ENCODE measurements at regions not wholly inside any gene's neighbourhood (a gene's known extent, or its start where the extent isn't known, plus 50 kb on each side); places are given as distances from the start of the nearest gene placed in this dataset.

DNA sequence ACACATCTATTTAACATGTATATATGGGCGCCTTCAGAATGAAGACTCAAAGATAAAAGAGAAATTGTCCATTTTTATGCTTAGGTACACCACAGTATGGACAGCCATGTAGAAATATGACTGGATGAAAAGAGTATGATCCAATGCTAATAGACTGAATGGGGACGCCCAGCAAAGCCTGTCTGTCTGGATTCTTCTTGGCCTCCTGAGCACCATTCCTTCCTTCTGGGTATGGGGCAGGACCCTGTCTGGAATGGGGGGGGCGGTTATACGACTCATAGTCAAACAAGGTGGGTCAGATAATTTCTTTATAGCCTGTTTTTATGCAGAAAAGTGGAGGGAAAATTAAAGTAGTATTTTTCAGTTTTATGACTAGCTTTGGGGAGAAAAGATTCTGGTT is 81.2 kb upstream of the ABCD3 start:
- H3K4me1 Mint-ChIP-seq: peaks cover 13% of the 10 kb centered on the region
- H3K27ac Mint-ChIP-seq: no peak overlapping the region
- intact Hi-C loops (cut with DNase I, micrococcal nuclease): loop anchor here (1.0 to 10.0 kb wide), 6 partner anchors 92 to 310 kb away; no protein-coding TSS in a partner anchor
- H3K27me3 Mint-ChIP-seq: peaks cover 2% of the 10 kb centered on the region
- H3K4me3 Mint-ChIP-seq: no peak overlapping the region
- no peaks in the 10 kb centered on the region for H3K9me3 Mint-ChIP-seq (ENCODE audit: low read depth)
- CTCF ChIA-PET: interaction anchor here (0.5 to 6.5 kb wide), 11 partner anchors 26 to 314 kb away, joined by 3 to 56 read pairs (median 5); no protein-coding TSS in a partner anchor
- no peaks in the 10 kb centered on the region for H3K36me3 Mint-ChIP-seq (ENCODE audit: low read depth)
- no peak for DNase-seq
- no peak for ATAC-seq
- POLR2A ChIA-PET: no interaction called here

DNA sequence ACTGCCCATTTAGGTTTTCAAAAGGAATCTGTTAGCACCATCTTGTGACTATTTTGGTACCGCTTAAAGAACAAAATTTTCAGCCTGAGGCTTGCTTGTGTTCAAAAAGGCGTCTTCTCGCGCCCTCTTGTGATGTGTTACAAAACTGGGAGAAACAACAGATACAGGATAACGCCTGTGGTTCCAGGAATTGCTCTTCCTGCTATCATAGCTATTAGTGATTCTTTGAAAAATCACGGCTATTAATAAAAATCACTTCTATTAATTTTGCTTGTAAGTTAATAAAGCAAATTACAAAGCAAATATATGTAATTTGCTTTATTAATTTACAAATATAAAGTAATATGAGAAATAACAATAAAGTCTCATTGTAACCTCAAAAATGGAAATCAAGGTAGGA is 82.2 kb upstream of the ABCD3 start:
- Mint-ChIP-seq H3K4me1 (peaks cover 13% of the 10 kb centered on the region), H3K27me3 (peaks cover 5% of the 10 kb centered on the region), H3K4me3 (no peak overlapping the region), H3K27ac (no peak overlapping the region), H3K9me3 (ENCODE audit: low read depth) (no peaks in the 10 kb centered on the region), H3K36me3 (ENCODE audit: low read depth) (no peaks in the 10 kb centered on the region)
- DNase-seq (peak; percentile 60), ATAC-seq (peak; percentile 60)
- POLR2A ChIA-PET: no interaction called here
- CTCF ChIA-PET: interaction anchor here (0.7 to 6.5 kb wide), 20 partner anchors 9 to 313 kb away, joined by 3 to 56 read pairs (median 5); no protein-coding TSS in a partner anchor
- intact Hi-C loops (cut with DNase I, micrococcal nuclease): loop anchor here (1.0 to 10.0 kb wide), 6 partner anchors 91 to 309 kb away; no protein-coding TSS in a partner anchor

DNA sequence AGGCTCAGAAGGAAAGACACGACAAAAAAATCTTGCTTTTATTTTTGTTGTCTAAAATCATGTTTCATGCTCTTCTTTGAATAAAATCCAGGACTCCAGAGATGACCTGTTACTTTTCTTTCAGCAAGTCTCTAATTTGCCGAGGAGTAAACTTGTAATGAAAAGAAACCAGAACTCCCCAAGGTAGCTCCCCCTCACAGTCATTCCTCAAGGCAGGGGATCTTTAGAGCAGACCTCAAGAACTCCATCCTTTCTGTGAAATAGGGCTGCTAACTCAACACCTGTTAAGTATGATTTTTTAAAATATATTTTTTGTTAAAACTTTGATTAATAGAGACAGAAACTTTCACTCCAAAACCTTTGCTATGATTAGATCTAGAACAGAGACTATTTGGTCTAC is 82.7 kb upstream of the ABCD3 start:
- intact Hi-C loops (cut with DNase I, micrococcal nuclease): loop anchor here in 1 of 2 experiments (5.0 to 10.0 kb wide), 3 partner anchors 91 to 308 kb away; no protein-coding TSS in a partner anchor
- Mint-ChIP-seq H3K27me3 (peaks cover 6% of the 10 kb centered on the region), H3K4me3 (no peak overlapping the region), H3K9me3 (ENCODE audit: low read depth) (no peaks in the 10 kb centered on the region), H3K27ac (no peak overlapping the region), H3K4me1 (peaks cover 13% of the 10 kb centered on the region), H3K36me3 (ENCODE audit: low read depth) (no peaks in the 10 kb centered on the region)
- no peak for DNase-seq
- CTCF ChIA-PET: interaction anchor here (0.7 to 6.5 kb wide), 21 partner anchors 8 to 313 kb away, joined by 3 to 56 read pairs (median 5); partner anchors contain the start of gene ARHGAP29
- no peak for ATAC-seq
- POLR2A ChIA-PET: no interaction called here

DNA sequence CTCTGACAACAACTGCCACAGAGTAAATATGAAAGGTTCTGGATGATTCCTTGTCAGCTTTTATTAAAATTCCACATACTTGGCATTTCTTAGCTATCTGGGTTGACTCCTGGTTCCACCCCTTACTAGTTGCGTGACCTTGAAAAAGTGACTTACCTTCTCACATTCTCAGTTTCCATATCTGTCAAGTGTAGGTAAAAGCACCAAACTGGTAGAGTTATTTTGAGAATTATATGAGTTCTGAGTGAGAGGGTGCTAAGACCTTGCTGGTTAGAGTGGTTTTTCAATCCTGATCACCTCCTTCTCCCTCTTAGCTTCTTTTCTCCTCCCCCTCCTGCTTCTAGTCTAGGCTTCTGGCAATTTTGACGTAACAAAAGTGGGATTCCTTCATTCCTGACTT is 83.4 kb upstream of the ABCD3 start:
- H3K27ac Mint-ChIP-seq: no peak overlapping the region
- H3K4me1 Mint-ChIP-seq: peaks cover 16% of the 10 kb centered on the region
- DNase-seq: no peak
- H3K4me3 Mint-ChIP-seq: no peak overlapping the region
- H3K36me3 Mint-ChIP-seq (ENCODE audit: low read depth): no peaks in the 10 kb centered on the region
- CTCF ChIA-PET: interaction anchor here (0.7 to 6.5 kb wide), 19 partner anchors 8 to 366 kb away, joined by 3 to 56 read pairs (median 5); partner anchors contain the start of gene ARHGAP29
- ATAC-seq: no peak
- POLR2A ChIA-PET: no interaction called here
- peaks cover 12% of the 10 kb centered on the region for H3K27me3 Mint-ChIP-seq
- intact Hi-C loops (cut with DNase I, micrococcal nuclease): loop anchor here in 1 of 2 experiments (5.0 to 10.0 kb wide), 3 partner anchors 90 to 307 kb away; no protein-coding TSS in a partner anchor
- no peaks in the 10 kb centered on the region for H3K9me3 Mint-ChIP-seq (ENCODE audit: low read depth)

DNA sequence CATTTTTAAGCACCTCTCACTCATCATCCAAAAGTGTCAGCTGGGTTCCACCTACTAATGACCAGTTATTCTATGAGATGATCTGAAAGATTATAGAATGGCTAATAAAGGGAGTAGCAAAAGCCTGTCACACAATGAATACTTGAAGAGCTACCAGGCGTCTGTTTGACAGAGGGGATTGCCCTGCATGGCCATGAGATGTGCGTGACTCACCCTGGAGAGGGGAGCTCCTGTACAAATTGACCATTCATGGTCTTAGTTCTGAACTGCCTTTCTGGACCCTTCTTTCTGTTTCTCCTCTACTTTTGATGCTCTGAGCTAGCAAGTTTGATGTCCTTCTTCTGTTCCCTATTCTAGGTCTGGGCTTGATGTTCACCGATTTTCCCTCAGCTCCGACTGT is 85.2 kb upstream of the ABCD3 start:
- Mint-ChIP-seq H3K27me3 (peaks cover 23% of the 10 kb centered on the region), H3K4me3 (no peak overlapping the region), H3K27ac (no peak overlapping the region), H3K36me3 (ENCODE audit: low read depth) (no peaks in the 10 kb centered on the region), H3K9me3 (ENCODE audit: low read depth) (no peaks in the 10 kb centered on the region), H3K4me1 (peaks cover 14% of the 10 kb centered on the region)
- POLR2A ChIA-PET: no interaction called here
- CTCF ChIA-PET: interaction anchor here (1.4 to 6.5 kb wide), 4 partner anchors 130 to 295 kb away, joined by 5 to 56 read pairs (median 16); no protein-coding TSS in a partner anchor
- no peak for DNase-seq
- intact Hi-C loops (cut with DNase I, micrococcal nuclease): loop anchor here in 1 of 2 experiments (10.0 kb wide), 1 partner anchor 88 kb away; no protein-coding TSS in a partner anchor
- no peak for ATAC-seq

DNA sequence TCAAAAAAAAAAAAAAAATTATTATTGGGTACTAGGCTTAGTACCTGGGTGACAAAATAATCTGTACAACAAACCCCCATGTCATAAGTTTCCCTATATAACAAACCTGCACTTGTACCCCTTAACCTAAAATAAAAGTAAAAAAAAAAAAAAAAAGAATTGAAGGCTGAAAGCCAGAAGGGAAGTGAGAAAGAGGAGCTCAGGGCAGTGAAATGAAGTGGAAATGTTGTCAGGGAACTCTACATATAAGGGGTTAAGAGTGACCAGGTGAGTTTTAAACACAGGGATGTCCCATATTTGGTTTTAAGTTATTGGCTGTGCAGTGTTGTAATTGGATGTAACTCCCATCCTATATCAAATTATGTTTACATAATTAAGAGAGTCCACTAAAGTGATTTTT is 85.7 kb upstream of the ABCD3 start:
- POLR2A ChIA-PET: no interaction called here
- H3K4me1 Mint-ChIP-seq: peaks cover 14% of the 10 kb centered on the region
- H3K9me3 Mint-ChIP-seq (ENCODE audit: low read depth): no peaks in the 10 kb centered on the region
- intact Hi-C loops (cut with DNase I, micrococcal nuclease): loop anchor here in 1 of 2 experiments (10.0 kb wide), 1 partner anchor 88 kb away; no protein-coding TSS in a partner anchor
- H3K27me3 Mint-ChIP-seq: peaks cover 25% of the 10 kb centered on the region
- H3K4me3 Mint-ChIP-seq: no peak overlapping the region
- H3K27ac Mint-ChIP-seq: no peak overlapping the region
- no peaks in the 10 kb centered on the region for H3K36me3 Mint-ChIP-seq (ENCODE audit: low read depth)
- DNase-seq (no peak), ATAC-seq (no peak)
- CTCF ChIA-PET: interaction anchor here (5.0 to 6.5 kb wide), 2 partner anchors 131 to 295 kb away, joined by 22 to 56 read pairs; no protein-coding TSS in a partner anchor

DNA sequence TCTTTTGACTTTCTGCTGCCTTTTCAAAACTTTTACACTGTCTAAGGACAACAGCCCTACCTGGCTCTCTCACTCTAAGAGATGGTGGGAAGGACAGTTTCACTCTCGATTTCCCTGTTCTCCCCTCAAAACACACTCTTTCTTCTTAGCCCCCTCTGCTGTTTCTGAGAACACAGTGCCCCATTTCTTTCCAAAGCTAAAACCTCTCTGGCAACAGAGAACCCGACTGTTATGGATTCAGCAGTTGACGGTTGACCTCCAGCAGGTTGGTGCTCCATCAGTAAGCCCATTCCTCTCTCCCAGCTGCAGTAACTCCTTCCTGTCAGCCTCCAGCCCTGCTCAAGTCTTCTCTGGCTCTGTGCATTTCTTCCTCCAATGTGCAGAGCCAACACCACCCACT is 88.2 kb upstream of the ABCD3 start:
- intact Hi-C loops (cut with DNase I, micrococcal nuclease): loop anchor here in 1 of 2 experiments (10.0 kb wide), 1 partner anchor 85 kb away; no protein-coding TSS in a partner anchor

DNA sequence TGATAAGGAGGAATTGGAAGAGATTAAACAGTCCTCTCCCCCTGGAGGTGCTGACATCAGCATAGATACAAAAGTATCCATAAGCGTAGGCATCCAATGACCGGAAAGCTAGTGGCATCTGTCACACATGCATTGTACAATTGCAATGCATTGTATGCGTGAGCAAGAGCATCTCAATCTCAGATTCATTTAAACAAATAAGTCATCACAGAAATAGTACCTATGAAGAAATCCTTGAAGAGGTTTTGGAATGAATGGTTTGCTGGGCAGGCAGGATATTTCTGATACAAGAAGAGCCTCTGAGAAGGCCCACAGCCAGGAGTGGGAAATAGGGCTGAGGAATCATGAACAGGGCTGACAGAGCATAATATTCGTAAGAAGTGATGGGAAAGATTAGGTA is 88.9 kb upstream of the ABCD3 start:
- H3K9me3 Mint-ChIP-seq (ENCODE audit: low read depth): no peaks in the 10 kb centered on the region
- H3K27ac Mint-ChIP-seq: no peak overlapping the region
- ATAC-seq: no peak
- no peaks in the 10 kb centered on the region for H3K36me3 Mint-ChIP-seq (ENCODE audit: low read depth)
- no peak for DNase-seq
- peaks cover 6% of the 10 kb centered on the region for H3K4me1 Mint-ChIP-seq
- ChIA-PET CTCF (interaction anchor here (1.0 kb wide), 1 partner anchor 32 kb away, joined by 3 read pairs; no protein-coding TSS in a partner anchor), POLR2A (no interaction called here)
- H3K4me3 Mint-ChIP-seq: no peak overlapping the region
- peaks cover 37% of the 10 kb centered on the region for H3K27me3 Mint-ChIP-seq
- intact Hi-C loops (cut with DNase I, micrococcal nuclease): no loop called here

More for the DNA sequence above, 88.2 kb upstream of the ABCD3 start:
- ChIA-PET POLR2A (no interaction called here), CTCF (interaction anchor here (0.9 to 1.0 kb wide), 2 partner anchors 9 to 32 kb away, joined by 3 read pairs; no protein-coding TSS in a partner anchor)
- no peak overlapping the region for H3K4me3 Mint-ChIP-seq
- no peaks in the 10 kb centered on the region for H3K36me3 Mint-ChIP-seq (ENCODE audit: low read depth)
- peaks cover 7% of the 10 kb centered on the region for H3K4me1 Mint-ChIP-seq
- no peak for ATAC-seq
- H3K27ac Mint-ChIP-seq: no peak overlapping the region
- DNase-seq: no peak
- no peaks in the 10 kb centered on the region for H3K9me3 Mint-ChIP-seq (ENCODE audit: low read depth)
- H3K27me3 Mint-ChIP-seq: peaks cover 37% of the 10 kb centered on the region

DNA sequence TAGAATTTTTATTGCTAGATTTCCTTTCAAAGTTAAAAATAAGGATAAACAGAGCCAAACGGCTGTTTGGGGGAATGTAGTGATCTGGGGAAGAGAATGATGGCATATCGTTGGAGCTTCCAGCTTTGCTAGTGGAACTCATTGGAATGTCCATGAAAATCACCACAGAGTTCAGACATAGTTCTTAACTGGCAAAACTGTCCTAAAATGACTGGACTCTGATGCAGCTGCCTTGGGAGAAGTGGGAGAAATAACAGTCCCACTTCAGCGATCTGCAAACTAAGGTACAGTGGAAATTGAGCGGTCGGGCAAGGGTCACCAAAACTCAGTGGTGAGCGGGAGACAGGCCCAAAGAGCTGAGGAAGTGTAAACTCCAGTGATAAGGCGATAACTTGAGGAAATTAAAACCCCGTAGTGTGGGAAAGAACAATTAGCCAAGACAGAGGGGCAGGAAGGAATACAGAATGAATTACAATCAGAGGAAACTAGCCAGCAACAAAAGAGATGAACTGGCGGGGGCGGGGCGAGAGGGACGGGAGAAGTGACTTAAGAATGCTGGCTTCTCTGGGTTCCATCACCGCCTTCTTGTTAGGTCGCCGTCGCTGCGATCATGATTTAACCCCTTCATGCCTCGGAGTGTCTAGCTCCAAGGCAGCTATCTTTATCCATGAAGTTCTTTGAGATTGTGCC is 89.8 kb upstream of the ARHGAP29 start:
- no peak overlapping the region for H3K4me3 Mint-ChIP-seq
- CTCF ChIA-PET: interaction anchor here (0.6 to 1.6 kb wide), 4 partner anchors 8 to 266 kb away, joined by 3 to 5 read pairs (median 3); no protein-coding TSS in a partner anchor
- POLR2A ChIA-PET: no interaction called here
- H3K36me3 Mint-ChIP-seq (ENCODE audit: low read depth): no peaks in the 10 kb centered on the region
- H3K9me3 Mint-ChIP-seq (ENCODE audit: low read depth): no peaks in the 10 kb centered on the region
- H3K27ac Mint-ChIP-seq: no peak overlapping the region
- peaks cover 43% of the 10 kb centered on the region for H3K27me3 Mint-ChIP-seq
- intact Hi-C loops (cut with DNase I, micrococcal nuclease): no loop called here
- ATAC-seq (no peak), DNase-seq (peak; percentile 28)
- H3K4me1 Mint-ChIP-seq: peaks cover 6% of the 10 kb centered on the region

DNA sequence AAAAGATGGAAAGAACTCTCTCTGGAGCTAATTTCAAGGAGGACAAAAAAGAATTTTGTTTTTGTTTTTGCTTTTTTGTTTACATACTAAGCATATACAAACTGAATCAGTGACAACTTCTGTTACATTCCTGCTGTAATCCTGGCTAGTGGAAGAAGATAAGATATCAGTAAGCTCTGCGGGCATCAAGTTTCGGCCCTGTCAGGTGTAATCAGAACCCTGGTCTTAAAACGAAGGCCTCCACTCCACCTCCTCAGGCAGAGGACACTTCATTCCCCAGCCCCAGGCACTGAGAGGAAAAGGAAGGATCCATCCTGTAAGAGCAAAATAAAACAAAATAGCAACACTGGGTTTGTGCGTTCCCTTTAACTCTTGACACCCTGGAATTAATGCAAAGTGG is 88.9 kb upstream of the ARHGAP29 start:
- Mint-ChIP-seq H3K36me3 (ENCODE audit: low read depth) (no peaks in the 10 kb centered on the region), H3K27ac (no peak overlapping the region), H3K9me3 (ENCODE audit: low read depth) (no peaks in the 10 kb centered on the region), H3K27me3 (peaks cover 41% of the 10 kb centered on the region), H3K4me1 (peaks cover 6% of the 10 kb centered on the region), H3K4me3 (no peak overlapping the region)
- ChIA-PET CTCF (interaction anchor here (0.6 kb wide), 1 partner anchor 235 kb away, joined by 4 read pairs; no protein-coding TSS in a partner anchor), POLR2A (no interaction called here)
- ATAC-seq: no peak
- DNase-seq: no peak
- intact Hi-C loops (cut with DNase I, micrococcal nuclease): no loop called here

DNA sequence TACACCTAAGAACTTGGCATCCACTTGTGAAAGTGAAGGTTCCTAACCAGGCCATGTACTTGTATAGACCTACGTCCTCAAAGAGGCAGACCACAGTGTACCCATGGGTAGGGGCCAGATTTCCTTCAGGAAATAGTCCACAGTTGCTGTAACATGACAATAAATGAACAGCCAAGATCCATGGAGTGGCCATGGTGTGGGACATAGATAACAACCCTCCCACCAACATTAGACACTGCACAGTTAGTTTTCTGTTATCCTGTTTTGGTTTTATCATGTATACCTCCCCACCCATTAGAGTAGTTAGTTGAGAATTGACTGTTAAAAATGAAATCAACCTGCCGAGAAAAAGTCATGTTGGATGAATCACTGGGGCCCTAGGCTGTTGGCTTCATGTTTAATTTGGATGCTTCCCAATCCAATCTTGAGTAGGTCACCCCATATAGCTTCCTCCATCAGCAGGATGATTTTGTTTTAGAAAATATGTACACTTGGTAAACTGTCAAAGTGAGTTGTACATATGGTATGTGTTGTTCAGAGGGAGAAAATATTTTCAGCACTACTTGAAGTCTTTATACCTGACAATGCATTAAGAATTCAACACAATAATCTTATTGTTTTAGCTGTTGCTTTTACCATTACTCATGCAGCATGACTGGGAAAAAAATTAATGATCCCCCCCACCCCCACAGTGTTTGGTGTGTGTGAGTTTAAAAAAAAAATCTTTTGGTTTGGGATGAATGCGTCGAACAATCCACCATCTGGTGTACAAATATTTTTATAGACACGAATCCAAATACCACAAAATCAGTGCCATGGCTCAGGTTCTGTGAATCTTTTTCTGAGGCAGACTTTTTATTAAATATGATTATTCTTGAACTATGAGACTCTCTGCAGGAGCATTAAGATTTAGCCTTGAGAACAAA is 88.3 kb upstream of the ARHGAP29 start:
- DNase-seq (no peak), ATAC-seq (no peak)
- Mint-ChIP-seq H3K36me3 (ENCODE audit: low read depth) (no peaks in the 10 kb centered on the region), H3K4me3 (no peak overlapping the region), H3K4me1 (peaks cover 6% of the 10 kb centered on the region), H3K27me3 (peaks cover 39% of the 10 kb centered on the region), H3K27ac (no peak overlapping the region), H3K9me3 (ENCODE audit: low read depth) (no peaks in the 10 kb centered on the region)
- intact Hi-C loops (cut with DNase I, micrococcal nuclease): no loop called here
- ChIA-PET CTCF (interaction anchor here (0.6 kb wide), 1 partner anchor 235 kb away, joined by 4 read pairs; no protein-coding TSS in a partner anchor), POLR2A (no interaction called here)
